GM06990 (cell line): ENCODE measurements at regions not wholly inside any gene's neighbourhood (a gene's known extent, or its start where the extent isn't known, plus 50 kb on each side); places are given as distances from the start of the nearest gene placed in this dataset.
"Not testable (repeated sequence)": the region's sequence is repeated elsewhere in the genome, so short reads cannot be mapped to it uniquely, and the experiment has no call there.

Source experiments
- DNase-seq: peaks from one replicate; pipeline ENCODE4 v3.0.0-alpha.2; 2011; ENCODE audit not compliant: insufficient read length; ENCODE audit errors: extremely low read depth
- H3K27me3 ChIP-seq: replicated peaks from 2 replicates; pipeline ENCODE4 v1.6.0; 2011; ENCODE audit warnings: low read length; ENCODE audit not compliant: control insufficient read depth, insufficient read depth
- H3K36me3 ChIP-seq: 2 replicates; pipeline ENCODE4 v1.5.1; 2011; ENCODE audit warnings: low read length; ENCODE audit not compliant: control insufficient read depth, insufficient read depth
- H3K4me3 ChIP-seq: replicated peaks from 2 replicates; pipeline ENCODE4 v1.5.1; 2011; ENCODE audit warnings: low read depth, mild to moderate bottlenecking, control low read depth, low read length
- TF ChIP-seq, protein P1 (sequence below): IDR thresholded peaks from 2 replicates; pipeline ENCODE4 v1.5.1; 2011; ENCODE audit warnings: low read length, control low read depth, mild to moderate bottlenecking, inconsistent platforms; ENCODE audit not compliant: insufficient read depth, poor library complexity, severe bottlenecking

DNA sequence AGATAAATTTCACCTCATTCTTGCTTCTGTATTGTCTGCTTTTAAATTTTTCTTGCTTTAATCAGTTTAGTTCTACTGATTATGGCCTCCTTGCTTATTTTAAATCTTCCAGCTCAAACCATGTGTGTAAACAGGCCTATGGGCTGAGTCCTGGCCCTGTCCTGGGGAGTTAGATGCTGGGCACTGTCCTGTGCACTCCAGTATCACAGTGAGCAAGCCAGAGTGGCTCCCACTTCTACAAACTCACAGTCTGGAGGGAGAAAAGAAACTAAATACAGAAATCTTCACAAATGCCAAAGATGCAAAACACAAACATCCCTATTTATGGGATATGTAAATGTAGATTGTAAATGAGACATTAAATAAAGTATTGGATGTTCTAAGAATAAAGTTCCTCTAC, 101.1 kb upstream of the POGK start:
- DNase-seq = no peak
- Histone ChIP-seq H3K4me3 (no peak overlapping the region), H3K36me3 (no peaks in the 10 kb centered on the region), H3K27me3 (no peaks in the 10 kb centered on the region)
- TF ChIP-seq, protein P1, sequence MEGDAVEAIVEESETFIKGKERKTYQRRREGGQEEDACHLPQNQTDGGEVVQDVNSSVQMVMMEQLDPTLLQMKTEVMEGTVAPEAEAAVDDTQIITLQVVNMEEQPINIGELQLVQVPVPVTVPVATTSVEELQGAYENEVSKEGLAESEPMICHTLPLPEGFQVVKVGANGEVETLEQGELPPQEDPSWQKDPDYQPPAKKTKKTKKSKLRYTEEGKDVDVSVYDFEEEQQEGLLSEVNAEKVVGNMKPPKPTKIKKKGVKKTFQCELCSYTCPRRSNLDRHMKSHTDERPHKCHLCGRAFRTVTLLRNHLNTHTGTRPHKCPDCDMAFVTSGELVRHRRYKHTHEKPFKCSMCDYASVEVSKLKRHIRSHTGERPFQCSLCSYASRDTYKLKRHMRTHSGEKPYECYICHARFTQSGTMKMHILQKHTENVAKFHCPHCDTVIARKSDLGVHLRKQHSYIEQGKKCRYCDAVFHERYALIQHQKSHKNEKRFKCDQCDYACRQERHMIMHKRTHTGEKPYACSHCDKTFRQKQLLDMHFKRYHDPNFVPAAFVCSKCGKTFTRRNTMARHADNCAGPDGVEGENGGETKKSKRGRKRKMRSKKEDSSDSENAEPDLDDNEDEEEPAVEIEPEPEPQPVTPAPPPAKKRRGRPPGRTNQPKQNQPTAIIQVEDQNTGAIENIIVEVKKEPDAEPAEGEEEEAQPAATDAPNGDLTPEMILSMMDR = no peak

DNA sequence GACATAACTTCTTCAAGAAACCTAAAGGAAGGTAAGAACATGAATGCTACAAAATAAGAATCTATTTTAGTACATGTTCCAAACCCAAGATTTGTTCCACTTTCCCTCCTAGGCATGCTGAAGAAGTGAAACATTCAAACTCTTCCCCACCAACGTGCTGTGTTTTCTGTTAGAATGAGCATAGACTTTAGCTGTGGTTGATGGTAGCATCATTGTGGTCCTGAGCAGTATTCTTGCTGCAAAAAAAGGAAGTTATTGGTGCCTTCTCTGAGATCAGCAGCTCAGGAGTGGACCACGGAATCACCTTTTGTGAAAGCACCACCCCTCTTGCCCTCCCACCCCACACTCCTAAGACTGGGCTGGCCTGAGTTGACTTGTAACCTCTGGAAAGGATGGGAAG, 100.4 kb upstream of the POGK start:
- no peak overlapping the region for H3K4me3 ChIP-seq
- TF ChIP-seq, protein P1 = no peak
- no peak for DNase-seq
- no peaks in the 10 kb centered on the region for H3K27me3 ChIP-seq
- no peaks in the 10 kb centered on the region for H3K36me3 ChIP-seq

DNA sequence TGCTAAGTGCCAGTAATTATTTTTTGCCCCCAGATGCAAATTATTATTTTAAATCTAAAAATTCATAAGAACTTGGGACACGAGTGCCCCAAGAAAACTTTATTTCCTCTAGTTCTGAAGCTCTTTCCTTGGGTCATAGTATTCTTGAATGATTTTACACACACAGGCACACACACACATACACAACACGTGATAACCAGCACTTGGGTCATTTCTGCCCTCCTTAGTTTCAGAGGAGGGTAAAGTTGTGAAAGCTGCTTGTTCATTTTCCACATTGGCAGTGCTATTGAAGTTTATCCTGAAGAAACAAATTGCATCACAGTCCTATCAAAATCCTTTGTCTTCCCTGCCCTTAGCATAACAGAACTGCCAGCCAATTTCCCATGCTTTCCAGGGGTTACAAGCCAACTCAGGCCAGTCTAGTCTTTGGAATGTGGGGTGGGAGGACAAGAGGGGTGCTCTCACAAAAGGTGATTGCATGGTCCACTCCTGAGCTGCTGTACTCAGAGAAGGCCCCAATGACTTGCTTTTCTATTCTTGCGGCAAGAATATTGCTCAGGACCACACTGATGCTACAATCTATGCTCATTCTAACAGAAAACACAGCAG, 98.5 kb upstream of the POGK start:
- H3K4me3 ChIP-seq = no peak overlapping the region
- H3K27me3 ChIP-seq = no peaks in the 10 kb centered on the region
- H3K36me3 ChIP-seq = no peaks in the 10 kb centered on the region
- TF ChIP-seq, protein P1 = no peak
- no peak for DNase-seq

DNA sequence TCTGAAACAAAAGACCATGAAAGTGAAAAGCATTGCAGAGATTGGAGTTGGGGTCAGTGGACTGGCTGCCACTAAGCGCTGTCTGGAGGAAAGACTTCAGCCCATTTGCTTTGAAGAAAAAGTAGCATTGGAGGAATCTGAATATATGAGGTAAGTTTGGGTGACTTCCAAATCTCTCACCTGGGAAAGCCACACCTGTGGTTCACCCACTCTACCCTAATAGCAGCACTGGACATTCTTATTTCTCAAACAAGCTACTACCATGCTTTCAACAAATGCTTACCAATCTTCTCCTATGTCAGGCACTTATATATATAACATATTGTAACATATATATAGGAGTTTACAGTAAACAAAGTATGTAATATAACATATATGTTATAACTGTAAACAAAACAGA, 76.0 kb upstream of the POGK start:
- DNase-seq = no peak
- Histone ChIP-seq H3K36me3 (no peaks in the 10 kb centered on the region), H3K27me3 (no peaks in the 10 kb centered on the region), H3K4me3 (no peak overlapping the region)
- TF ChIP-seq, protein P1 = no peak

DNA sequence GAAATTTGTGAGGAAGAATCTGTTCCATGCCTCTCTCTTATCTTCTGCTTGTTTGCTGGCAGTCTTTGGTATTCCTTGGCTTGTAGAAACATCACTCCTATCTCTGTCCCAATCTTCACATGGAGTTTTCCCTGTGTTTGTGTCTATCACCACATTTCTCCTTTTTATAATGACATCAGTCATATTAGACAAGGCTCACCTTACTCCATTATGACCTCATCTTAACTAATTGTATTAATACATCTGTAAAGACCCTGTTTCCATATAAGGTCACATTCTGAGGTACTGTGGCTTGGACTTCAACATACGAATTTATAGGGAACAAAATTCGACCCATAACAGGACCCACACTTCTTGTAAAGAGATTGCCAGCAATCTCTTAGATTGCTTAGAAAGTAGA, 72.3 kb upstream of the POGK start:
- no peak overlapping the region for H3K4me3 ChIP-seq
- DNase-seq = no peak
- H3K27me3 ChIP-seq = no peaks in the 10 kb centered on the region
- H3K36me3 ChIP-seq = no peaks in the 10 kb centered on the region
- TF ChIP-seq, protein P1 = no peak

DNA sequence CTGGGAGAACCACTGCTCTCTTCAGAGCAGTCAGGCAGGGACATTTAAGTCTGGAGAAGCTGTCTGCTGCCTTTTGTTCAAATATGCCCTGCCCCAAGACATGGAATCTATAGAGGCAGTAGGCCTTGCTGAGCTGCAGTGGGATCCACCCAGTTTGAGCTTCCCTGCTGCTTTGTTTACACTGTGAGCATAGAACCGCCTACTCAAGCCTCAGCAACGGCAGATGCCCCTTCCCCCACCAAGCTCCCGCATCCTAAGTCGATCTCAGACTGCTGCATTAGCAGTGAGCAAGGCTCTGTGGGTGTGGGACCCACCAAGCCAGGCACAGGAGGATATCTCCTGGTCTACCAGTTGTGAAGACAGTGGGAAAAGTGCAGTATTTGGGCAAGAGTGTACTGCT, 54.6 kb upstream of the POGK start:
- H3K27me3 ChIP-seq, DNase-seq, H3K4me3 ChIP-seq, H3K36me3 ChIP-seq: not testable (repeated sequence)
